Ectodermal cell (in vitro differentiated cells): ENCODE measurements at regions not wholly inside any gene's neighbourhood (a gene's known extent, or its start where the extent isn't known, plus 50 kb on each side); places are given as distances from the start of the nearest gene placed in this dataset.

ENCODE experiments used
- H3K27ac ChIP-seq: 2 replicates; pipeline ENCODE4 v1.7.0; 2013; ENCODE audit warnings: mild to moderate bottlenecking, low read depth, low read length; ENCODE audit not compliant: insufficient read depth, poor library complexity, severe bottlenecking
- H3K27me3 ChIP-seq: 2 replicates; pipeline ENCODE4 v1.7.0; 2013; ENCODE audit warnings: mild to moderate bottlenecking, low read length; ENCODE audit not compliant: insufficient read depth, control insufficient read depth, poor library complexity, severe bottlenecking
- H3K36me3 ChIP-seq: one replicate; pipeline ENCODE4 v1.7.0; 2013; ENCODE audit warnings: low read length; ENCODE audit not compliant: control insufficient read depth, insufficient read depth
- H3K4me1 ChIP-seq: one replicate; pipeline ENCODE4 v1.7.0; 2013; ENCODE audit warnings: low read length; ENCODE audit not compliant: control insufficient read depth, insufficient read depth
- H3K4me3 ChIP-seq: 2 replicates; pipeline ENCODE4 v1.7.0; 2013; ENCODE audit warnings: low read depth, low read length, control low read depth; ENCODE audit not compliant: insufficient read depth
- H3K9me3 ChIP-seq: 2 replicates; pipeline ENCODE4 v1.7.0; 2013; ENCODE audit warnings: mild to moderate bottlenecking, low read length, moderate library complexity; ENCODE audit not compliant: control insufficient read depth
- WGBS, 2 experiments: methylation state at CpG; one replicate each; pipeline ENCODE4 v1.1.7; 2013; ENCODE audit warnings: missing lambda C conversion rate in 2 of 2; 5-methylcytosine and 5-hydroxymethylcytosine counted together

- H3K27me3 ChIP-seq = no peaks in the 10 kb centered on the region
- WGBS, 2 experiments = 73 to 74% methylated on average over 11 of the region's 11 CpGs
- H3K4me1 ChIP-seq = no peaks in the 10 kb centered on the region
- H3K36me3 ChIP-seq = no peaks in the 10 kb centered on the region
- no peak overlapping the region for H3K27ac ChIP-seq
- no peaks in the 10 kb centered on the region for H3K9me3 ChIP-seq
- H3K4me3 ChIP-seq = no peak overlapping the region
Observed at GRCh38 chr10:128693493-128694131, 567.4 kb upstream of the MKI67 start.

- no peak overlapping the region for H3K4me3 ChIP-seq
- H3K27me3 ChIP-seq = no peaks in the 10 kb centered on the region
- 89% methylated on average over 24 of the region's 24 CpGs for WGBS, 2 experiments
- no peaks in the 10 kb centered on the region for H3K36me3 ChIP-seq
- no peaks in the 10 kb centered on the region for H3K4me1 ChIP-seq
- no peak overlapping the region for H3K27ac ChIP-seq
- H3K9me3 ChIP-seq = no peaks in the 10 kb centered on the region
Observed at GRCh38 chr10:128694168-128694850, 568.1 kb upstream of the MKI67 start.

GRCh38 chr10:128694851-128695725 lies 568.9 kb upstream of the MKI67 start:
- Histone ChIP-seq H3K36me3 (no peaks in the 10 kb centered on the region), H3K4me1 (no peaks in the 10 kb centered on the region), H3K4me3 (no peak overlapping the region), H3K27me3 (no peaks in the 10 kb centered on the region), H3K9me3 (no peaks in the 10 kb centered on the region), H3K27ac (no peak overlapping the region)
- WGBS, 2 experiments = 95 to 96% methylated on average over 16 of the region's 17 CpGs

- Histone ChIP-seq H3K27ac (no peak overlapping the region), H3K36me3 (no peaks in the 10 kb centered on the region), H3K27me3 (no peaks in the 10 kb centered on the region), H3K4me1 (no peaks in the 10 kb centered on the region), H3K4me3 (no peak overlapping the region), H3K9me3 (no peaks in the 10 kb centered on the region)
- WGBS, 2 experiments = 83% methylated on average over 10 of the region's 10 CpGs
Observed at GRCh38 chr10:128695931-128696330, 569.7 kb upstream of the MKI67 start.

GRCh38 chr10:128697437-128697836 lies 571.2 kb upstream of the MKI67 start:
- no peaks in the 10 kb centered on the region for H3K27me3 ChIP-seq
- no peaks in the 10 kb centered on the region for H3K4me1 ChIP-seq
- no peaks in the 10 kb centered on the region for H3K36me3 ChIP-seq
- 87 to 89% methylated on average over 8 of the region's 8 CpGs for WGBS, 2 experiments
- H3K4me3 ChIP-seq = no peak overlapping the region
- no peak overlapping the region for H3K27ac ChIP-seq
- H3K9me3 ChIP-seq = no peaks in the 10 kb centered on the region

GRCh38 chr10:128701381-128701780 lies 575.2 kb upstream of the MKI67 start:
- Histone ChIP-seq H3K27ac (no peak overlapping the region), H3K9me3 (no peaks in the 10 kb centered on the region), H3K4me1 (no peaks in the 10 kb centered on the region), H3K4me3 (no peak overlapping the region), H3K27me3 (no peaks in the 10 kb centered on the region), H3K36me3 (no peaks in the 10 kb centered on the region)
- 65 to 67% methylated on average over 4 of the region's 4 CpGs for WGBS, 2 experiments

GRCh38 chr10:128701837-128702236 lies 575.6 kb upstream of the MKI67 start:
- Histone ChIP-seq H3K9me3 (no peaks in the 10 kb centered on the region), H3K4me3 (no peak overlapping the region), H3K27ac (no peak overlapping the region), H3K27me3 (no peaks in the 10 kb centered on the region), H3K36me3 (no peaks in the 10 kb centered on the region), H3K4me1 (no peaks in the 10 kb centered on the region)
- WGBS, 2 experiments = no CpG with 5 or more reads among the region's 1 CpG

GRCh38 chr10:128704716-128705115 lies 578.5 kb upstream of the MKI67 start:
- Histone ChIP-seq H3K27ac (no peak overlapping the region), H3K36me3 (no peaks in the 10 kb centered on the region), H3K27me3 (no peaks in the 10 kb centered on the region), H3K9me3 (no peaks in the 10 kb centered on the region), H3K4me1 (no peaks in the 10 kb centered on the region), H3K4me3 (no peak overlapping the region)
- 89 to 100% methylated on average over 1 of the region's 1 CpG for WGBS, 2 experiments

- no peaks in the 10 kb centered on the region for H3K4me1 ChIP-seq
- H3K36me3 ChIP-seq = no peaks in the 10 kb centered on the region
- H3K27ac ChIP-seq = no peak overlapping the region
- H3K27me3 ChIP-seq = no peaks in the 10 kb centered on the region
- H3K9me3 ChIP-seq = no peaks in the 10 kb centered on the region
- no peak overlapping the region for H3K4me3 ChIP-seq
- 92 to 95% methylated on average over 9 of the region's 9 CpGs for WGBS, 2 experiments
Observed at GRCh38 chr10:128708182-128708581, 582.0 kb upstream of the MKI67 start.

- no peaks in the 10 kb centered on the region for H3K9me3 ChIP-seq
- H3K36me3 ChIP-seq = no peaks in the 10 kb centered on the region
- no peaks in the 10 kb centered on the region for H3K4me1 ChIP-seq
- WGBS, 2 experiments = 92 to 93% methylated on average over 12 of the region's 12 CpGs
- H3K4me3 ChIP-seq = no peak overlapping the region
- H3K27me3 ChIP-seq = no peaks in the 10 kb centered on the region
- H3K27ac ChIP-seq = no peak overlapping the region
Observed at GRCh38 chr10:128709686-128710085, 583.5 kb upstream of the MKI67 start.
